Heart right ventricle (tissue), 16 donors: ENCODE measurements at regions not wholly inside any gene's neighbourhood (a gene's known extent, or its start where the extent isn't known, plus 50 kb on each side); places are given as distances from the start of the nearest gene placed in this dataset.

Source experiments
- ATAC-seq, 8 donors: fragments of 200-7000 bp; cut with Tn5 transposase; one replicate each; pipeline ENCODE4 v1.9.1; 2020; ENCODE audit warnings: mild to moderate bottlenecking in 8 of 8, moderate library complexity in 8 of 8, moderate number of reproducible peaks in 1 of 8
- DNase-seq, 2 donors: peaks; one replicate each; pipeline ENCODE4 v3.0.0-alpha.2; 2020
- H3K27ac ChIP-seq, 10 donors: fragments of 200-600 bp; sonication (generic) in 2 of 10; one replicate each; pipeline versions ENCODE4 v1.5.0 to v1.8.0; 2020 to 2022; ENCODE audit warnings: mild to moderate bottlenecking in 3 of 10
- H3K27me3 ChIP-seq, 7 donors: fragments of 200-600 bp; one replicate each; pipeline ENCODE4 v1.8.0; 2021 to 2022; ENCODE audit warnings: mild to moderate bottlenecking in 2 of 7
- H3K36me3 ChIP-seq, 9 donors: fragments of 200-600 bp; sonication (generic) in 1 of 9; one replicate each; pipeline versions ENCODE4 v1.5.0 to v1.8.0; 2020 to 2022; ENCODE audit warnings: mild to moderate bottlenecking in 2 of 9
- H3K4me1 ChIP-seq, 9 donors: fragments of 200-600 bp; sonication (generic) in 1 of 9; one replicate each; pipeline versions ENCODE4 v1.5.0 to v1.8.0; 2020 to 2022; ENCODE audit warnings: mild to moderate bottlenecking in 4 of 9
- H3K4me3 ChIP-seq, 10 donors: fragments of 200-600 bp; sonication (generic) in 2 of 10; one replicate each; pipeline versions ENCODE4 v1.5.0 to v1.8.0; 2020 to 2022; ENCODE audit warnings: mild to moderate bottlenecking in 7 of 10, moderate library complexity in 2 of 10
- H3K9me3 ChIP-seq, 11 donors: fragments of 200-600 bp in 10 of 11; sonication (generic) in 2 of 11; one replicate each; pipeline versions ENCODE4 v1.5.0 to v1.8.0; 2013 to 2022; ENCODE audit warnings: mild to moderate bottlenecking in 2 of 11, control low read depth in 1 of 11, moderate library complexity in 1 of 11
- CTCF ChIP-seq, 9 donors: fragments of 200-600 bp; sonication (generic) in 2 of 9; IDR thresholded peaks; one replicate each; pipeline versions ENCODE4 v1.5.0 to v1.8.0; 2021 to 2022; ENCODE audit warnings: antibody characterized with exemption in 9 of 9, mild to moderate bottlenecking in 5 of 9, moderate library complexity in 1 of 9
- WGBS, 2 donors: extraction: QIAGEN DNeasy Blood & Tissue Kit; methylation state at CpG; one replicate each; pipeline ENCODE4 v1.1.7; 2013; ENCODE audit warnings: inconsistent platforms in 1 of 2; 5-methylcytosine and 5-hydroxymethylcytosine counted together
- intact Hi-C, 10 donors: fragments of 100-400 bp; cut with DNase I; formaldehyde crosslinking; loops; one replicate each; pipeline versions ENCODE4 v1.11.1 to v1.14.2; 2022
- donor health status: Arrhythmogenic right ventricular cardiomyopathy.
- donor health status: ischemic (EF 13 %, LVEDD 7.1; RV severe dilation, severe dysfunction).
- donor health status: healthy with polysubstance abuse.
- donor health status: DM: no; HTN: yes; CAD: no.
- donor health status: DM: no; HTN: no; CAD: no.
- donor health status: ischemic (EF 25% LVEDD 6.9; RV normal size, moderate dysfunction).
- donor health status: ischemic (EF 25% LVEDD 5.7; RV mildly dilated, moderate dysfunction).
- donor health status: healthy.
- donor health status: DM: yes; HTN: yes; CAD: no.
- donor health status: Ischemic cardiomyopathy.
- donor health status: ischemic (EF 35%, LVEDD 5.7; RV mildly dilated, moderate dysfunction).
- donor health status: nonischemic (EF 11% LVEDD 7.7; RV severe dilation, severe dysfunction).
- donor health status: DM: yes; HTN: yes; CAD: no.
- donor health status: PGD.
- donor health status: ischemic (EF 29% LVEDD 5.4; RV normal size, mild dysfunction).
- donor health status: nonischemic (EF 23%, LVEDD 6.1; RV moderate dilation, normal function).

DNA sequence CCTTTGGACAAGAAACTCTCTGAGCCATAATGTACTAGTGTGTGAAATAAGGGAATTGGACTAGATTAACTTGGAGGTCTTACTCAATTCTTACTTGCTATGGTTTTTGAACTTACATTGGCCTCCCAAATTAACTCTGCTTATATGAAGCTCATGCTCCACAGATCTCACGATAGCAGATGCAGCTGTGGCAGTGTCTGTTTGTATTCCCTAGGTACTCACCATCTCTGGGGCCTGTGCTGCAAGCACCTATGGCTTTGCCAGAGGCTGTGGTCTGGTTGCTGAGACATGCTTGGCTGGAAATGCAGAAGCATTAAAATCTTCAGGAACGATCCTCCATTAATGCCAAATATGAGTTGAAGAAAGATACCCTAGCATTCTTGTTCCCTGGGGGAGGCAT lies 112.8 kb downstream of the MSL3 start:
- TF ChIP-seq CTCF (IDR thresholded peaks at IDR 0.05) = no peak
- intact Hi-C loops = no loop called here
- H3K9me3 ChIP-seq = no peaks in the 10 kb centered on the region
- H3K4me3 ChIP-seq = no peak overlapping the region
- WGBS, 2 donors = 71 to 85% methylated on average over 2 of the region's 2 CpGs
- peaks cover 0 to 6% (median 0%) of the 10 kb centered on the region in 7 donors for H3K27me3 ChIP-seq
- no peaks in the 10 kb centered on the region for H3K36me3 ChIP-seq
- ATAC-seq (no peak), DNase-seq (no peak)
- no peaks in the 10 kb centered on the region for H3K4me1 ChIP-seq
- H3K27ac ChIP-seq = no peak overlapping the region

GRCh38 chrX:11881485-11882170 lies 123.6 kb downstream of the MSL3 start:
- DNase-seq (no peak), ATAC-seq (no peak)
- Histone ChIP-seq H3K4me3 (no peak overlapping the region), H3K27me3 (peaks cover 0 to 11% (median 0%) of the 10 kb centered on the region in 7 donors), H3K4me1 (no peaks in the 10 kb centered on the region), H3K9me3 (no peaks in the 10 kb centered on the region), H3K36me3 (no peaks in the 10 kb centered on the region), H3K27ac (no peak overlapping the region)
- intact Hi-C loops = no loop called here
- no peak for TF ChIP-seq CTCF (IDR thresholded peaks at IDR 0.05)
- WGBS, 2 donors = 79 to 85% methylated on average over 4 of the region's 4 CpGs

GRCh38 chrX:11886745-11887144 lies 128.7 kb downstream of the MSL3 start:
- DNase-seq (no peak), ATAC-seq (no peak)
- Histone ChIP-seq H3K9me3 (peaks cover 0 to 10% (median 0%) of the 10 kb centered on the region in 11 donors), H3K4me3 (no peak overlapping the region), H3K36me3 (no peaks in the 10 kb centered on the region), H3K4me1 (no peaks in the 10 kb centered on the region), H3K27me3 (no peaks in the 10 kb centered on the region), H3K27ac (no peak overlapping the region)
- no peak for TF ChIP-seq CTCF (IDR thresholded peaks at IDR 0.05)
- 33 to 46% methylated on average over 1 of the region's 1 CpG for WGBS, 2 donors
- intact Hi-C loops = no loop called here

DNA sequence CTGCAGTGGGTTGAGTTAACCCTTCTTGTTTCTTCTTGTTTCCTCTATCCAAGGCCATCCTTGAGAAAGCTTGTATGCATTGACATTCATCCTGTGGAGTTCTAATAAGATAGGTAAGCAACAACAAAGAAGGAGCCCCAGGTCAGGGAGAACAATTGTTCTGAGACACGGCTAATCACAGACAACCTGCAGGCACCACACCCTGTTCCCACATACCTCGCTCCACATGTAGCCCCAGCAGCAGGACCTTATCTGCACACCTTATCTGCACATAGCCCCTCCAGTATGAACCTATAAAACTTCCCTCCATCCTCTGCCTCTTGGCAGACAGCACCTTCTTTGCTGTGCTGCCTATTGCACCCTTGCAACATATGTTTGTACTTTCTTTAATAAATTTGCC lies 129.1 kb downstream of the MSL3 start:
- ATAC-seq (no peak), DNase-seq (no peak)
- H3K27ac ChIP-seq = no peak overlapping the region
- no peak overlapping the region for H3K4me3 ChIP-seq
- intact Hi-C loops = no loop called here
- H3K9me3 ChIP-seq = peaks cover 0 to 10% (median 0%) of the 10 kb centered on the region in 11 donors
- TF ChIP-seq CTCF (IDR thresholded peaks at IDR 0.05) = no peak
- H3K36me3 ChIP-seq = no peaks in the 10 kb centered on the region
- H3K27me3 ChIP-seq = no peaks in the 10 kb centered on the region
- H3K4me1 ChIP-seq = no peaks in the 10 kb centered on the region
- 53 to 61% methylated on average over 2 of the region's 2 CpGs for WGBS, 2 donors
